ENCODE measurements at regions not wholly inside any gene's neighbourhood (a gene's known extent, or its start where the extent isn't known, plus 50 kb on each side); places are given as distances from the start of the nearest gene placed in this dataset.

DNA sequence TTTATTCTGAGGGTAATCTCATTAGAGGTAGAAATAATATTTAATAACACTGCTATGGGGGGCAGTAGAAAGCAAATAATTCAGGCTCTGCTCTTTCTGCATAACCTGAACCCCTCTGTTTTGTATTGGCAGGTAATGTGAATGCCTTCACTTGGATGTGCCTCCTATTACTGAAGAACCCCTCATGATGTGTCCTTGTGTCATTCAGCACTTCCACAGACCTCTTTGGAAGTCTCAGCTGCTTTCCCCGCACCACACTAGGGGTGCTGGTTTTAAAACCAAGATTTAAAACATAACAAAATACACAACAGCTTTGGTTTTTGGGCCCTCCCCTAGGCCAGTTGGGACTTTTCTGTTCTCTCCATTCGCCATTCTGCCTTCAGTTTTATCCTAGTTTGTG, 281.7 kb upstream of the MC4R start:
- TF ChIP-seq, protein P1, sequence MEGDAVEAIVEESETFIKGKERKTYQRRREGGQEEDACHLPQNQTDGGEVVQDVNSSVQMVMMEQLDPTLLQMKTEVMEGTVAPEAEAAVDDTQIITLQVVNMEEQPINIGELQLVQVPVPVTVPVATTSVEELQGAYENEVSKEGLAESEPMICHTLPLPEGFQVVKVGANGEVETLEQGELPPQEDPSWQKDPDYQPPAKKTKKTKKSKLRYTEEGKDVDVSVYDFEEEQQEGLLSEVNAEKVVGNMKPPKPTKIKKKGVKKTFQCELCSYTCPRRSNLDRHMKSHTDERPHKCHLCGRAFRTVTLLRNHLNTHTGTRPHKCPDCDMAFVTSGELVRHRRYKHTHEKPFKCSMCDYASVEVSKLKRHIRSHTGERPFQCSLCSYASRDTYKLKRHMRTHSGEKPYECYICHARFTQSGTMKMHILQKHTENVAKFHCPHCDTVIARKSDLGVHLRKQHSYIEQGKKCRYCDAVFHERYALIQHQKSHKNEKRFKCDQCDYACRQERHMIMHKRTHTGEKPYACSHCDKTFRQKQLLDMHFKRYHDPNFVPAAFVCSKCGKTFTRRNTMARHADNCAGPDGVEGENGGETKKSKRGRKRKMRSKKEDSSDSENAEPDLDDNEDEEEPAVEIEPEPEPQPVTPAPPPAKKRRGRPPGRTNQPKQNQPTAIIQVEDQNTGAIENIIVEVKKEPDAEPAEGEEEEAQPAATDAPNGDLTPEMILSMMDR (conservative IDR thresholded peaks at IDR 0.05; ENCODE audit: low read length), result no peak
- no peak for TF ChIP-seq EZH2phosphoT487 (IDR thresholded peaks at IDR 0.05; ENCODE audit: borderline replicate concordance, low read depth, low read length)

Measured in OCI-LY7 (cell line).